ENCODE measurements at regions not wholly inside any gene's neighbourhood (a gene's known extent, or its start where the extent isn't known, plus 50 kb on each side); places are given as distances from the start of the nearest gene placed in this dataset.
"Not testable (repeated sequence)": the region's sequence is repeated elsewhere in the genome, so short reads cannot be mapped to it uniquely, and the experiment has no call there.

DNA sequence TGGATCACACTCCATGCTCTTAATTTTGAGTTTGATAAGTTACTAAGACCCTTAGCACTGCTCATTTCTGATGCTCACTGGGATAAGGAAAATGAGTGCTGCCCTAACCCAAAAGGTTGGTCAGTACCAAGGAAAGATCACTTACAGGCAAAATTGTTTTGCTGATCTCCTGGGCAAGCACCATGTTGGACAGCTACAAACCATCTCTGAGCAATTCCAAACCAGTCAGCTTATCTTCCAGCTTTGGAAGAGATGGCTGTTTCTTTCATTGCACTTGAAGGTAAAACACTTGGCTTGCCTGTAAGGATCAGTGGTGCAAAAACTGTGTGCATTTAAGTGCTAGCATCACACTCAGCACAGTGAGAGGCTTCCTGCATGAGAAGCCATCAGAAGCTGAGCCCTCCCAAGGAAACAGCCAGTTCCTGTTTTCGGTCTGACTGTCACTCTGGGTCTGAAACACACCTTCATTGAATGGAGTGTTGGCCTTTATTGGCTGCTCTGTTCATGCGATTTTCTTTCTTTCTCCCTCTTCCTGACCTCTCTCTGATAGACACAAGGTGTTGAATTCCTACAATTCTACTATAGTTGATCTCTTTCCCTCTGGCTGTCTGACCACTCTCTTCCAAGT is 126.4 kb upstream of the GHITM start:
- no peaks in the 10 kb centered on the region for H3K27me3 ChIP-seq (replicated peaks; ENCODE audit: control insufficient read depth, insufficient read depth, low read length)
- H3K36me3 ChIP-seq (ENCODE audit: control insufficient read depth, insufficient read depth, low read length): no peaks in the 10 kb centered on the region
- TF ChIP-seq, protein P1, sequence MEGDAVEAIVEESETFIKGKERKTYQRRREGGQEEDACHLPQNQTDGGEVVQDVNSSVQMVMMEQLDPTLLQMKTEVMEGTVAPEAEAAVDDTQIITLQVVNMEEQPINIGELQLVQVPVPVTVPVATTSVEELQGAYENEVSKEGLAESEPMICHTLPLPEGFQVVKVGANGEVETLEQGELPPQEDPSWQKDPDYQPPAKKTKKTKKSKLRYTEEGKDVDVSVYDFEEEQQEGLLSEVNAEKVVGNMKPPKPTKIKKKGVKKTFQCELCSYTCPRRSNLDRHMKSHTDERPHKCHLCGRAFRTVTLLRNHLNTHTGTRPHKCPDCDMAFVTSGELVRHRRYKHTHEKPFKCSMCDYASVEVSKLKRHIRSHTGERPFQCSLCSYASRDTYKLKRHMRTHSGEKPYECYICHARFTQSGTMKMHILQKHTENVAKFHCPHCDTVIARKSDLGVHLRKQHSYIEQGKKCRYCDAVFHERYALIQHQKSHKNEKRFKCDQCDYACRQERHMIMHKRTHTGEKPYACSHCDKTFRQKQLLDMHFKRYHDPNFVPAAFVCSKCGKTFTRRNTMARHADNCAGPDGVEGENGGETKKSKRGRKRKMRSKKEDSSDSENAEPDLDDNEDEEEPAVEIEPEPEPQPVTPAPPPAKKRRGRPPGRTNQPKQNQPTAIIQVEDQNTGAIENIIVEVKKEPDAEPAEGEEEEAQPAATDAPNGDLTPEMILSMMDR (IDR thresholded peaks at IDR 0.05; ENCODE audit: insufficient read depth, low read length, poor library complexity, severe bottlenecking): no peak
- no peak overlapping the region for H3K4me3 ChIP-seq (replicated peaks; ENCODE audit: low read depth, low read length)
- DNase-seq (ENCODE audit: extremely low read depth, insufficient read length): peak; percentile 6

DNA sequence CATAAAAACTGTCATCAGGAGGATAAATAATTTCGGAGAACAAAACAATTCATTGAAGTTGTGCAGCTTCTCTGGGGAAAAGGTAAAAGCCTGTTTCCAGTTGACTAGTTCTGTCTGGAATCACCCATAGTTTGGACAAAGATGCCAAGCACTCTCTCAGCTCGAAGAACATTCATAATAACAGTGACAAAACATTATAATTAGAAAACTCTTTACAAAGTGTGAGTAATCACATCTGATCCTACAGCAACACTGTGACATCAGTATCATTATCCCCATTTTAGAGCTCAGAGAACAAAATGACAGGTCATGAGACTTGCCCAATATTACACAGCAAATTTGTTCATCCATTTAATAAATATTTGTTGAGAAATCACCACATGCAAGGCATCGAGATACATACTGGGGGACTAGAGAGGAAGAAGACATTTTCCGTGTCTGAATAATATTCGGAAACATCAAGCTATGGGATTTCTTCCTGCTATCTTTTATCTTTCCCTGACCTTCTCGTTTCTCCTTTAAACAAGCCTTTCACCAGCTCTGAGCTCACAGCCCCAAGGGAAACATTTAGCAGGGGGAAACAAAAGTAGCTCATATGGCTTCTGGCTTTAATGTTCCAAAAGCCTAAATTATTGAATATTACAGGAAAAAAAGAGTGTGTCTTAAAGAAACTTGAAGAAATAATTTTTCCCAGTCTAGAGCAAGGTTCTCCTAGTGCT is 123.3 kb upstream of the GHITM start:
- no peak for DNase-seq (ENCODE audit: extremely low read depth, insufficient read length)
- TF ChIP-seq, protein P1 (IDR thresholded peaks at IDR 0.05; ENCODE audit: insufficient read depth, low read length, poor library complexity, severe bottlenecking): no peak
- H3K27me3 ChIP-seq (replicated peaks; ENCODE audit: control insufficient read depth, insufficient read depth, low read length): no peaks in the 10 kb centered on the region
- no peak overlapping the region for H3K4me3 ChIP-seq (replicated peaks; ENCODE audit: low read depth, low read length)
- H3K36me3 ChIP-seq (ENCODE audit: control insufficient read depth, insufficient read depth, low read length): no peaks in the 10 kb centered on the region

DNA sequence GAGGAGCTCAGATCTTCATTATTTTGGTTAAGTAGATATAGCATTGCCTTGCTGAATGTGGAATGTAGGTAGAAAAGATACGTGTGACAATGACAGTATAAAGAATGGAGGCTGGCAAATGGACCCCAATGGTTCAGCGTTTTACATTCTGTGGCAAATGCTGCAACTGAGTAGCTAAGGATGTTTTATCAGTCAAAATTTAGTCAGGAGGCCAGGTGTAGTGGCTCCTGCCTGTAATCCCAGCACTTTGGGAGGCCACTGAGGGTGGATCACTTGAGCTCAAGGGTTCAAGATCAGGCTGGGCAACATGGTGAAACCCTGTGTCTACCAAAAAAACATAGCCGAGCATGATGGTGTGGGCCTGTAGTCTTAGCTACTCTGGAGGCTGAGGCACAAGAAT is 120.5 kb upstream of the GHITM start:
- TF ChIP-seq, protein P1 (IDR thresholded peaks at IDR 0.05; ENCODE audit: insufficient read depth, low read length, poor library complexity, severe bottlenecking): no peak
- no peak overlapping the region for H3K4me3 ChIP-seq (replicated peaks; ENCODE audit: low read depth, low read length)
- no peaks in the 10 kb centered on the region for H3K36me3 ChIP-seq (ENCODE audit: control insufficient read depth, insufficient read depth, low read length)
- no peaks in the 10 kb centered on the region for H3K27me3 ChIP-seq (replicated peaks; ENCODE audit: control insufficient read depth, insufficient read depth, low read length)
- DNase-seq (ENCODE audit: extremely low read depth, insufficient read length): no peak

DNA sequence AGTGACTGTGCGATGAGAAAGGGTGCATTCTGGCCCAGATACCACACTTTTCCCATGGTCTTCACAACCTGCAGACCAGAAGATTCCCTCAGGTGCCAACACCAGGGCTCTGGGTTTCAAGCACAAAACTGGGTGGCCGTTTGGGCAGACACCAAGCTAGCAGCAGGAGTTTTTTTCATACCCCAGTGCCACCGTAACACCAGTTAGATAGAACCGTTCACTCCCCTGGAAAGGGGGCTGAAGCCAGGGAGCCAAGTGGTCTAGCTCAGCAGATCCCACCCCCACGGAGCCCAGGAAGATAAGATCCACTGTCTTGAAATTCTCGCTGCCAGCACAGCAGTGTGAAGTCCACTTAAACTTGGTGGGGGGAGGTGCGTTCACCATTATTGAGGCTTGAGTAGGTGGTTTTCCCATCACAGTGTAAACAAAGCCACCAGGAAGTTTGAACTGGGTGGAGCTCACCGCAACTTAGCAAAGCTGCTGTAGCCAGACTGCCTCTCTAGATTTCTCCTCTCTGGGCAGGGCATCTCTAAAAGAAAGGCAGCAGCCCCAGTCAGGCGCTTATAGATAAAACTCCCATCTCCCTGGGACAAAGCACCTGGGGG is 119.4 kb upstream of the GHITM start:
- H3K27me3 ChIP-seq (replicated peaks; ENCODE audit: control insufficient read depth, insufficient read depth, low read length); H3K4me3 ChIP-seq (replicated peaks; ENCODE audit: low read depth, low read length); H3K36me3 ChIP-seq (ENCODE audit: control insufficient read depth, insufficient read depth, low read length); DNase-seq (ENCODE audit: extremely low read depth, insufficient read length): not testable (repeated sequence)

DNA sequence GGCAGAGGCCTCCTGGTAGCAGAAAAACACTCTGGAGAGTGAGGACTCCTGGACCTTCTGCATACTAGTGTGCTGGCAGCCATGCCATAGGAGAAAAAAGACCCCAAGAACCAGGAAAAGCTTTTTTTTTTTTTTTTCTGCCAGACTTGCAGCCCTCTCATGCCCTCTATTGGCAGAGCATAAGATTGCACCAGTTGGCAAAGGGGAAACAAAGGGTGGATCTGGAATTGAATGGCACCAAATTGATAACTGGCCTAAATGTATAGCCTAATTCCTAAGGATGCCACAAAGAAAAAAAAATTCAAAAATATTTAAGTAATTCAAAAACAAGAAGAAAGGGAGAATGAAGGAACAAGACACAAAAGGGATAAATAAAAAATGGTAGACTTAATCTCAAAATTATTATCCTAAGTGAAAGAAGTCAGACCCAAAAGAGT is 112.5 kb upstream of the GHITM start:
- H3K36me3 ChIP-seq (ENCODE audit: control insufficient read depth, insufficient read depth, low read length): no peaks in the 10 kb centered on the region
- no peaks in the 10 kb centered on the region; the same call in 1 of the 2 replicates for H3K27me3 ChIP-seq (replicated peaks; ENCODE audit: control insufficient read depth, insufficient read depth, low read length)
- TF ChIP-seq, protein P1 (IDR thresholded peaks at IDR 0.05; ENCODE audit: insufficient read depth, low read length, poor library complexity, severe bottlenecking): peak; percentile 90
- no peak for DNase-seq (ENCODE audit: extremely low read depth, insufficient read length)
- no peak overlapping the region for H3K4me3 ChIP-seq (replicated peaks; ENCODE audit: low read depth, low read length)

DNA sequence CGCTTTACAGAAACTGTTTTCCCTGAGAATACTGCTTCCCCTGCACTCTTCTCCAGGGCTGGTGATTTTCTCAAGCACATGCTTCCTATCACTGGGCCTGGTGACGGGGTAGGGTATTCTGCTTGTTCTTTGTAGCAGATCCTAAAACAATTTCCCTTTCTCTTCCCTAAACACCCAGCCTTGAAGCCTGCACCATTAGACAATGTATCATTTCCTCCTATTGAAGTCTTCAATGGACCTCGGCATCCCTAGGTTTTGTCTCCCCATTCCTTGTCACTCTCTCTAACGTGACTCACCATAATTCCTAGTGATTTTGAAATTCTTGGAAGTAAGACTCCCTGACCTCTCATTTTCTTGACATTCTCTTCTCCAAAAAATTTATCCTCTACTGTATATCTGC is 109.5 kb upstream of the GHITM start:
- TF ChIP-seq, protein P1 (IDR thresholded peaks at IDR 0.05; ENCODE audit: insufficient read depth, low read length, poor library complexity, severe bottlenecking): no peak
- Histone ChIP-seq H3K36me3 (ENCODE audit: control insufficient read depth, insufficient read depth, low read length) (no peaks in the 10 kb centered on the region), H3K27me3 (replicated peaks; ENCODE audit: control insufficient read depth, insufficient read depth, low read length) (no peaks in the 10 kb centered on the region; the same call in 1 of the 2 replicates), H3K4me3 (replicated peaks; ENCODE audit: low read depth, low read length) (no peak overlapping the region)
- no peak for DNase-seq (ENCODE audit: extremely low read depth, insufficient read length)

Data from GM06990 (cell line).